ENCODE measurements at regions not wholly inside any gene's neighbourhood (a gene's known extent, or its start where the extent isn't known, plus 50 kb on each side); places are given as distances from the start of the nearest gene placed in this dataset.

- DNase-seq = no peak
Measured at GRCh38 chr10:78248651-78249464, 215.2 kb downstream of the RPS24 start.

- DNase-seq = no peak
Measured at GRCh38 chr10:78249690-78250089, 216.0 kb downstream of the RPS24 start.

- DNase-seq = peak; percentile 63 to 86 (median 80)
Measured at GRCh38 chr10:78250313-78251015, 216.8 kb downstream of the RPS24 start.

- DNase-seq = no peak
Measured at GRCh38 chr10:78251016-78251385, 217.3 kb downstream of the RPS24 start.

GRCh38 chr10:78252286-78252685 is 218.6 kb downstream of the RPS24 start:
- no peak for DNase-seq

GRCh38 chr10:78253063-78253853 is 219.6 kb downstream of the RPS24 start:
- no peak for DNase-seq

GRCh38 chr10:78254013-78254412 is 220.3 kb downstream of the RPS24 start:
- DNase-seq = no peak

- no peak for DNase-seq
Measured at GRCh38 chr10:78255214-78255613, 221.6 kb downstream of the RPS24 start.

GRCh38 chr10:78255796-78256638 is 222.4 kb downstream of the RPS24 start:
- peak; percentile 91 to 97 (median 93) for DNase-seq

- no peak for DNase-seq
Measured at GRCh38 chr10:78258323-78259030, 224.8 kb downstream of the RPS24 start.

GRCh38 chr10:78259391-78259790 is 225.7 kb downstream of the RPS24 start:
- peak; percentile 75 to 90 (median 86) for DNase-seq

- no peak for DNase-seq
Measured at GRCh38 chr10:78260141-78260540, 226.5 kb downstream of the RPS24 start.

GRCh38 chr10:78260680-78261079 is 227.0 kb downstream of the RPS24 start:
- DNase-seq = peak; percentile 34 to 66 (median 56)

- DNase-seq = no peak
Measured at GRCh38 chr10:78261291-78261690, 227.6 kb downstream of the RPS24 start.

GRCh38 chr10:78262860-78263259 is 229.2 kb downstream of the RPS24 start:
- DNase-seq = no peak

- peak in 1 of 4 experiments; percentile 11 for DNase-seq
Measured at GRCh38 chr10:78263521-78263988, 229.9 kb downstream of the RPS24 start.

- no peak for DNase-seq
Measured at GRCh38 chr10:78264361-78264760, 230.7 kb downstream of the RPS24 start.

GRCh38 chr10:78266741-78267469 is 233.2 kb downstream of the RPS24 start:
- no peak for DNase-seq

- no peak for DNase-seq
Measured at GRCh38 chr10:78267598-78267997, 233.9 kb downstream of the RPS24 start.

GRCh38 chr10:78269060-78269459 is 235.4 kb downstream of the RPS24 start:
- DNase-seq = no peak

GRCh38 chr10:78272329-78272728 is 238.7 kb downstream of the RPS24 start:
- no peak for DNase-seq

Measured in suppressor macrophage (primary cell).